ENCODE measurements at regions not wholly inside any gene's neighbourhood (a gene's known extent, or its start where the extent isn't known, plus 50 kb on each side); places are given as distances from the start of the nearest gene placed in this dataset.

DNA sequence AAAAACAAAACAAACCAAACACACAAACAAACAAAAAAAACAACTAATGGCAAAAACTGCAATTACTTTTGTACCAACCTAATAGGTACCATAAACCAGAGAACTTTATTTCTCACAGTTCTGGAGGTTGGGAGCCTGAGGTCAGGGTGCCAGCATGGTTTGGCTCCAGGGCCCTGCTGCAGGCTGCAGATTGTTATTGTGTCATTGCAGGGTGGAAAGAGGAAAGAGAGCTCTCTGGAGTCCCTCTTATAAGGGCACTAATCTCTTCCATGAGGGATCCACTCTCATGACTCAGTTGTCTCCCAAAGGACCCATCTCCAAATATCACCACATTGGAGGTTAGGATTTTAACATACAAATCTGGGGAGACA is 64.9 kb upstream of the CPEB4 start:
- Histone ChIP-seq H3K9me3 (ENCODE audit: control insufficient read depth in 4 of 4, low read length in 3 of 4) (peaks cover 0 to 3% (median 0%) of the 10 kb centered on the region in 4 donors), H3K4me1 (ENCODE audit: control insufficient read depth in 4 of 4, insufficient read depth in 4 of 4, low read length in 3 of 4) (peaks cover 11 to 39% (median 38%) of the 10 kb centered on the region in 4 donors), H3K36me3 (ENCODE audit: control insufficient read depth in 4 of 4, insufficient read depth in 3 of 4, low read depth in 1 of 4, low read length in 3 of 4) (no peaks in the 10 kb centered on the region), H3K27ac (ENCODE audit: low read depth in 1 of 2, low read length in 2 of 2) (peak overlapping the region; percentile 81 to 88), H3K9ac (ENCODE audit: low read depth in 1 of 2, low read length in 2 of 2) (peak overlapping the region in 1 of 2 donors; percentile 36), H3K4me3 (ENCODE audit: low read depth in 1 of 3, low read length in 3 of 3) (no peak overlapping the region), H3K27me3 (ENCODE audit: control insufficient read depth in 4 of 4, insufficient read depth in 4 of 4, low read length in 3 of 4) (no peaks in the 10 kb centered on the region)
- TF ChIP-seq GABPA (IDR thresholded peaks at IDR 0.05 in 1 of 2, conservative IDR thresholded peaks at IDR 0.05 in 1 of 2) = no peak
- no peak for TF ChIP-seq RAD21 (IDR thresholded peaks at IDR 0.05)
- no peak for TF ChIP-seq TAF1 (conservative IDR thresholded peaks at IDR 0.05)
- no peak for TF ChIP-seq FOXA2 (IDR thresholded peaks at IDR 0.05)
- no peak for TF ChIP-seq YY1 (IDR thresholded peaks at IDR 0.05)
- TF ChIP-seq, protein P1, sequence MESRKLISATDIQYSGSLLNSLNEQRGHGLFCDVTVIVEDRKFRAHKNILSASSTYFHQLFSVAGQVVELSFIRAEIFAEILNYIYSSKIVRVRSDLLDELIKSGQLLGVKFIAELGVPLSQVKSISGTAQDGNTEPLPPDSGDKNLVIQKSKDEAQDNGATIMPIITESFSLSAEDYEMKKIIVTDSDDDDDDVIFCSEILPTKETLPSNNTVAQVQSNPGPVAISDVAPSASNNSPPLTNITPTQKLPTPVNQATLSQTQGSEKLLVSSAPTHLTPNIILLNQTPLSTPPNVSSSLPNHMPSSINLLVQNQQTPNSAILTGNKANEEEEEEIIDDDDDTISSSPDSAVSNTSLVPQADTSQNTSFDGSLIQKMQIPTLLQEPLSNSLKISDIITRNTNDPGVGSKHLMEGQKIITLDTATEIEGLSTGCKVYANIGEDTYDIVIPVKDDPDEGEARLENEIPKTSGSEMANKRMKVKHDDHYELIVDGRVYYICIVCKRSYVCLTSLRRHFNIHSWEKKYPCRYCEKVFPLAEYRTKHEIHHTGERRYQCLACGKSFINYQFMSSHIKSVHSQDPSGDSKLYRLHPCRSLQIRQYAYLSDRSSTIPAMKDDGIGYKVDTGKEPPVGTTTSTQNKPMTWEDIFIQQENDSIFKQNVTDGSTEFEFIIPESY (IDR thresholded peaks at IDR 0.05) = no peak
- TF ChIP-seq HNF4A (conservative IDR thresholded peaks at IDR 0.05) = no peak
- DNase-seq (ENCODE audit: low spot score) = no peak

DNA sequence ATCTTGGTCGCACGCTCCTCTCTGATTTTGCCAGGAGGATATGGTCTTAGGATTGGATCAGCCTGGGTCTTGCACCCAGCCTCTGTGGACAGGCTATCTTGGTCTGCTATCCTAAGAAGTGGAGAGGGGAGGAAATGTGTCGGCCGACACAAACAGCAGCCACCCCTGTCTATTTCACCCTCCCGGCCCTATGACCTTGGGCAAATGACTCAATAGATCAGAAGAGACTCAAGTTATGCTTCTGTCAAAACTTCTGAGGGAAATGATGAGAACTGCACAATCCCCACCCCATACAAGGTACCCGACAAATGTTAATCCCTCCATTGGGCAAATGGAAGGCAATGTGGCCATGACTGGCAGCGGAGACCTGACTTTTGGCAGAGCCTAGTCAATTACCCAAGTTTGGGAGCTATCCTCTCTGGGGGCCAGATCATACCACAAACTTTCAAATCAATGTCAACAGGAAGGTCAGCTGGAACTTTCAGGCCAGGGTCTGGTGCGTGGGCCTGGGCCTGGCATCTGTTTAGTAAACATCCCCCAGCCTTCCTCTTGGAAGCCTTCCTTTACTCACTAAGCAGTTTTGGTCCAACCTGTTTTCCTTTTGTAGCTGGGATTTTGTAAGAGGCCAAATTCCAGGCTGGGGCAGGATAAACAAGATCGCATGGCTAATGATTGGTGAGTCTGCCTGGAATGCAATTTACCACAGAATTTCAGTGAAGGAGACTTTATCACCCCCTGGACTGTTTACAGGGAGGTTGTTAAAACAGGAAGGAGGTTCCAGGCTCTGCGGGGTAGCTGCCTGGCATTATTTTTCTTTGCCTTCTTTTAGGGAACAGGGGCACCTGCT is 64.2 kb upstream of the CPEB4 start:
- H3K27me3 ChIP-seq (ENCODE audit: control insufficient read depth in 4 of 4, insufficient read depth in 4 of 4, low read length in 3 of 4) = no peaks in the 10 kb centered on the region
- peak overlapping the region; percentile 84 to 88 for H3K27ac ChIP-seq (ENCODE audit: low read depth in 1 of 2, low read length in 2 of 2)
- H3K9ac ChIP-seq (ENCODE audit: low read depth in 1 of 2, low read length in 2 of 2) = peak overlapping the region in 1 of 2 donors; percentile 76
- WGBS = 51% methylated on average over 10 of the region's 10 CpGs
- H3K4me3 ChIP-seq (ENCODE audit: low read depth in 1 of 3, low read length in 3 of 3) = no peak overlapping the region
- H3K9me3 ChIP-seq (ENCODE audit: control insufficient read depth in 4 of 4, low read length in 3 of 4) = peaks cover 0 to 3% (median 0%) of the 10 kb centered on the region in 4 donors
- H3K4me1 ChIP-seq (ENCODE audit: control insufficient read depth in 4 of 4, insufficient read depth in 4 of 4, low read length in 3 of 4) = peaks cover 11 to 39% (median 38%) of the 10 kb centered on the region in 4 donors
- no peak for DNase-seq (ENCODE audit: low spot score)
- TF ChIP-seq, protein P2, sequence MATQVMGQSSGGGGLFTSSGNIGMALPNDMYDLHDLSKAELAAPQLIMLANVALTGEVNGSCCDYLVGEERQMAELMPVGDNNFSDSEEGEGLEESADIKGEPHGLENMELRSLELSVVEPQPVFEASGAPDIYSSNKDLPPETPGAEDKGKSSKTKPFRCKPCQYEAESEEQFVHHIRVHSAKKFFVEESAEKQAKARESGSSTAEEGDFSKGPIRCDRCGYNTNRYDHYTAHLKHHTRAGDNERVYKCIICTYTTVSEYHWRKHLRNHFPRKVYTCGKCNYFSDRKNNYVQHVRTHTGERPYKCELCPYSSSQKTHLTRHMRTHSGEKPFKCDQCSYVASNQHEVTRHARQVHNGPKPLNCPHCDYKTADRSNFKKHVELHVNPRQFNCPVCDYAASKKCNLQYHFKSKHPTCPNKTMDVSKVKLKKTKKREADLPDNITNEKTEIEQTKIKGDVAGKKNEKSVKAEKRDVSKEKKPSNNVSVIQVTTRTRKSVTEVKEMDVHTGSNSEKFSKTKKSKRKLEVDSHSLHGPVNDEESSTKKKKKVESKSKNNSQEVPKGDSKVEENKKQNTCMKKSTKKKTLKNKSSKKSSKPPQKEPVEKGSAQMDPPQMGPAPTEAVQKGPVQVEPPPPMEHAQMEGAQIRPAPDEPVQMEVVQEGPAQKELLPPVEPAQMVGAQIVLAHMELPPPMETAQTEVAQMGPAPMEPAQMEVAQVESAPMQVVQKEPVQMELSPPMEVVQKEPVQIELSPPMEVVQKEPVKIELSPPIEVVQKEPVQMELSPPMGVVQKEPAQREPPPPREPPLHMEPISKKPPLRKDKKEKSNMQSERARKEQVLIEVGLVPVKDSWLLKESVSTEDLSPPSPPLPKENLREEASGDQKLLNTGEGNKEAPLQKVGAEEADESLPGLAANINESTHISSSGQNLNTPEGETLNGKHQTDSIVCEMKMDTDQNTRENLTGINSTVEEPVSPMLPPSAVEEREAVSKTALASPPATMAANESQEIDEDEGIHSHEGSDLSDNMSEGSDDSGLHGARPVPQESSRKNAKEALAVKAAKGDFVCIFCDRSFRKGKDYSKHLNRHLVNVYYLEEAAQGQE (IDR thresholded peaks at IDR 0.05) = peak; percentile 86
- TF ChIP-seq, protein P3, sequence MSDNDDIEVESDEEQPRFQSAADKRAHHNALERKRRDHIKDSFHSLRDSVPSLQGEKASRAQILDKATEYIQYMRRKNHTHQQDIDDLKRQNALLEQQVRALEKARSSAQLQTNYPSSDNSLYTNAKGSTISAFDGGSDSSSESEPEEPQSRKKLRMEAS (IDR thresholded peaks at IDR 0.05) = peak; percentile 100
- TF ChIP-seq RXRA (IDR thresholded peaks at IDR 0.05) (peak; percentile 97 to 99), FOXA1 (IDR thresholded peaks at IDR 0.05) (peak; percentile 98), NR2F2 (IDR thresholded peaks at IDR 0.05) (peak; percentile 89), JUND (IDR thresholded peaks at IDR 0.05) (peak; percentile 92 to 96), HNF4A (conservative IDR thresholded peaks at IDR 0.05) (peak; percentile 97 to 98), RAD21 (IDR thresholded peaks at IDR 0.05) (peak; percentile 73 to 78), HNF4G (IDR thresholded peaks at IDR 0.05) (peak; percentile 96), FOXA2 (IDR thresholded peaks at IDR 0.05) (peak; percentile 99), TAF1 (conservative IDR thresholded peaks at IDR 0.05) (peak; percentile 95), EGR1 (IDR thresholded peaks at IDR 0.05; ENCODE audit: low read depth in 2 of 2) (peak; percentile 93 to 99), GABPA (IDR thresholded peaks at IDR 0.05 in 1 of 2, conservative IDR thresholded peaks at IDR 0.05 in 1 of 2) (peak in 1 of 2 donors; percentile 75), SP1 (IDR thresholded peaks at IDR 0.05) (peak; percentile 99), YY1 (IDR thresholded peaks at IDR 0.05) (peak; percentile 90)
- TF ChIP-seq, protein P1 (IDR thresholded peaks at IDR 0.05) = peak; percentile 96
- TF ChIP-seq, protein P4, sequence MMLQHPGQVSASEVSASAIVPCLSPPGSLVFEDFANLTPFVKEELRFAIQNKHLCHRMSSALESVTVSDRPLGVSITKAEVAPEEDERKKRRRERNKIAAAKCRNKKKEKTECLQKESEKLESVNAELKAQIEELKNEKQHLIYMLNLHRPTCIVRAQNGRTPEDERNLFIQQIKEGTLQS (IDR thresholded peaks at IDR 0.05) = peak; percentile 82
- TF ChIP-seq, protein P5, sequence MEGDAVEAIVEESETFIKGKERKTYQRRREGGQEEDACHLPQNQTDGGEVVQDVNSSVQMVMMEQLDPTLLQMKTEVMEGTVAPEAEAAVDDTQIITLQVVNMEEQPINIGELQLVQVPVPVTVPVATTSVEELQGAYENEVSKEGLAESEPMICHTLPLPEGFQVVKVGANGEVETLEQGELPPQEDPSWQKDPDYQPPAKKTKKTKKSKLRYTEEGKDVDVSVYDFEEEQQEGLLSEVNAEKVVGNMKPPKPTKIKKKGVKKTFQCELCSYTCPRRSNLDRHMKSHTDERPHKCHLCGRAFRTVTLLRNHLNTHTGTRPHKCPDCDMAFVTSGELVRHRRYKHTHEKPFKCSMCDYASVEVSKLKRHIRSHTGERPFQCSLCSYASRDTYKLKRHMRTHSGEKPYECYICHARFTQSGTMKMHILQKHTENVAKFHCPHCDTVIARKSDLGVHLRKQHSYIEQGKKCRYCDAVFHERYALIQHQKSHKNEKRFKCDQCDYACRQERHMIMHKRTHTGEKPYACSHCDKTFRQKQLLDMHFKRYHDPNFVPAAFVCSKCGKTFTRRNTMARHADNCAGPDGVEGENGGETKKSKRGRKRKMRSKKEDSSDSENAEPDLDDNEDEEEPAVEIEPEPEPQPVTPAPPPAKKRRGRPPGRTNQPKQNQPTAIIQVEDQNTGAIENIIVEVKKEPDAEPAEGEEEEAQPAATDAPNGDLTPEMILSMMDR (IDR thresholded peaks at IDR 0.05; ENCODE audit: low read depth, low read length, missing input control) = no peak
- H3K36me3 ChIP-seq (ENCODE audit: control insufficient read depth in 4 of 4, insufficient read depth in 3 of 4, low read depth in 1 of 4, low read length in 3 of 4) = no peaks in the 10 kb centered on the region

Measured in liver (tissue), 8 donors.